Activated naive CD4-positive, alpha-beta T cell treated with anti-CD3 and anti-CD28 coated beads, Interleukin-2, amount 10 ng/mL, durations not matched to agents 7 days and 5 days (primary cell): ENCODE measurements at regions not wholly inside any gene's neighbourhood (a gene's known extent, or its start where the extent isn't known, plus 50 kb on each side); places are given as distances from the start of the nearest gene placed in this dataset.

Experiments
- CTCF ChIA-PET: fragments of 350-600 bp; sonication (Branson Sonifier 250); formaldehyde crosslinking; loops from one replicate; lab custom pipeline; 2021; ENCODE audit warnings: antibody characterized with exemption; lab: Charles Lee
- DNase-seq: peaks from one replicate; pipeline ENCODE4 v3.0.0-alpha.2; 2020
- H3K27ac Mint-ChIP-seq: one replicate; pipeline ENCODE4 v1.8.0; 2021; ENCODE audit warnings: mild to moderate bottlenecking, moderate library complexity, mixed read lengths
- H3K27me3 Mint-ChIP-seq: one replicate; pipeline ENCODE4 v1.8.0; 2021; ENCODE audit warnings: mild to moderate bottlenecking, mixed read lengths
- H3K36me3 Mint-ChIP-seq: one replicate; pipeline ENCODE4 v1.8.0; 2021; ENCODE audit warnings: mixed read lengths
- H3K4me1 Mint-ChIP-seq: one replicate; pipeline ENCODE4 v1.8.0; 2021; ENCODE audit warnings: mixed read lengths
- H3K4me3 Mint-ChIP-seq: one replicate; pipeline ENCODE4 v1.8.0; 2021; ENCODE audit warnings: mild to moderate bottlenecking, moderate library complexity, mixed read lengths
- H3K9me3 Mint-ChIP-seq: one replicate; pipeline ENCODE4 v1.8.0; 2021; ENCODE audit warnings: mixed read lengths

DNA sequence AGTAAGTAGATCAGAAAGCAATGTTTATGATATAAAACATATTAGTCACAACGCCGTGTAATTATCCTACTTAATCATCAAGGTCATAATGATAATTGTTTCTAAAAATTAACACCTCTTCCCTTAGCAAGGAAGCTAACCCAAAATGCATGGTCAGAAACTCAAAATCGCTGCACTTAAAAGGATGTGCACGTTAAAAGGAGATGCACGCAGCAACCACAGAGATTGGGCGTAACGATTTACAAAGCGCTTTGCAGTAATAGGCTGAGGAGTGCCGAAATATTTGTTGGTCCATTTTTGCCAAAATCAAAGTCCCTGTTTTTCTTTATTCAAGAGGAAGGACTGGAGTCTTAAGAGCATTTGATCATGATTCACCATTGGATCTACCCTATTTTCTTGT is 1077.2 kb downstream of the VRK1 start:
- H3K4me1 Mint-ChIP-seq: peaks cover 35% of the 10 kb centered on the region
- H3K27ac Mint-ChIP-seq: no peak overlapping the region
- H3K9me3 Mint-ChIP-seq: peaks cover 7% of the 10 kb centered on the region
- CTCF ChIA-PET: no interaction called here
- DNase-seq: peak; percentile 32
- no peaks in the 10 kb centered on the region for H3K27me3 Mint-ChIP-seq
- H3K36me3 Mint-ChIP-seq: peaks cover 4% of the 10 kb centered on the region
- no peak overlapping the region for H3K4me3 Mint-ChIP-seq

GRCh38 chr14:97878206-97878605 is 1081.0 kb downstream of the VRK1 start:
- Mint-ChIP-seq H3K4me3 (no peak overlapping the region), H3K36me3 (peaks cover 4% of the 10 kb centered on the region), H3K27me3 (no peaks in the 10 kb centered on the region), H3K9me3 (peaks cover 8% of the 10 kb centered on the region), H3K4me1 (peaks cover 43% of the 10 kb centered on the region), H3K27ac (no peak overlapping the region)
- CTCF ChIA-PET: no interaction called here
- DNase-seq: no peak

GRCh38 chr14:97878727-97879126 is 1081.5 kb downstream of the VRK1 start:
- Mint-ChIP-seq H3K27ac (peak overlapping the region; percentile 60), H3K4me3 (no peak overlapping the region), H3K36me3 (peaks cover 4% of the 10 kb centered on the region), H3K4me1 (peaks cover 38% of the 10 kb centered on the region), H3K27me3 (no peaks in the 10 kb centered on the region), H3K9me3 (peaks cover 8% of the 10 kb centered on the region)
- peak; percentile 50 for DNase-seq
- CTCF ChIA-PET: no interaction called here

DNA sequence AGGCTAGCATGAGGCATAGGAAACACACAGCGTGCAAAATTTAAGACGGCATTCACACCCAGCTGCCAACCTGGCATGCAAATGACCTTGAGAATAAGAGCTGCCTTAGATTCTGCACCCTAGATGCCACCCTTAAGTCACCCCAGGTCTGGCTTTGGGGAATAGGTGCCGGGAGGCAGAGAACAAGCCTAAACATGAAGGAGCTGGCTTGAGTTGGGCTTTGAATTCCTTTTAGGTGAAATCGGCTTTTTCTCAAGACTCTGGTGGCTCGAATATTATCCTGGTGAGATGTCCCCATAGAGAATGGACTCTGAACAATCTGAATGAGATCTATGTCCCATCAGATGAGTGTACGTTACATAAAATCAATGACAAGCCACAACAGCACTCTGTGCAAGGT is 1090.5 kb downstream of the VRK1 start:
- Mint-ChIP-seq H3K4me3 (no peak overlapping the region), H3K36me3 (no peaks in the 10 kb centered on the region), H3K27me3 (no peaks in the 10 kb centered on the region), H3K27ac (no peak overlapping the region), H3K4me1 (no peaks in the 10 kb centered on the region), H3K9me3 (peaks cover 2% of the 10 kb centered on the region)
- CTCF ChIA-PET: no interaction called here
- no peak for DNase-seq

- Mint-ChIP-seq H3K36me3 (no peaks in the 10 kb centered on the region), H3K27me3 (no peaks in the 10 kb centered on the region), H3K4me3 (no peak overlapping the region), H3K27ac (no peak overlapping the region), H3K9me3 (peaks cover 2% of the 10 kb centered on the region), H3K4me1 (no peaks in the 10 kb centered on the region)
- CTCF ChIA-PET: no interaction called here
- no peak for DNase-seq
Observed at GRCh38 chr14:97888331-97888730, 1091.1 kb downstream of the VRK1 start.

DNA sequence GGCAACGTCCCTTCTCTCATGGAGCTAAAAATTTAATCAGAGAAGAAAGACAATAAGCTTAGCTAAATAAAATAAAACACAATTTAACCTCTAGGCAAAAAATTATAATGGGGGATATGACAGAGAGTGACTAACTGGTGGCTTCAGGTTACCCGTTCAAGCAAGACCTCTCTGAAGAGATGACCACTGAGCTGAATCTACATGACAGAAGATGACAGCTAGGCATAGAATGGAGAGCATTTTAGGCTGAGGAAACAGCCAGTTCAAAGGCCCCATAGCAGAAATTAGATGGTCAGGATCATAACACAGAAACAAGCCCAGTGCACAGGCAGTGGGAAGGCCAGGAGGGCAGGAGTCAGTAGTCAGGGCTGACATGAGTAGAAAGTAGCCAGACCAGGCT is 1094.3 kb downstream of the VRK1 start:
- H3K27me3 Mint-ChIP-seq: no peaks in the 10 kb centered on the region
- no peak overlapping the region for H3K27ac Mint-ChIP-seq
- H3K4me3 Mint-ChIP-seq: no peak overlapping the region
- CTCF ChIA-PET: no interaction called here
- no peaks in the 10 kb centered on the region for H3K36me3 Mint-ChIP-seq
- peaks cover 2% of the 10 kb centered on the region for H3K9me3 Mint-ChIP-seq
- H3K4me1 Mint-ChIP-seq: no peaks in the 10 kb centered on the region
- DNase-seq: no peak

DNA sequence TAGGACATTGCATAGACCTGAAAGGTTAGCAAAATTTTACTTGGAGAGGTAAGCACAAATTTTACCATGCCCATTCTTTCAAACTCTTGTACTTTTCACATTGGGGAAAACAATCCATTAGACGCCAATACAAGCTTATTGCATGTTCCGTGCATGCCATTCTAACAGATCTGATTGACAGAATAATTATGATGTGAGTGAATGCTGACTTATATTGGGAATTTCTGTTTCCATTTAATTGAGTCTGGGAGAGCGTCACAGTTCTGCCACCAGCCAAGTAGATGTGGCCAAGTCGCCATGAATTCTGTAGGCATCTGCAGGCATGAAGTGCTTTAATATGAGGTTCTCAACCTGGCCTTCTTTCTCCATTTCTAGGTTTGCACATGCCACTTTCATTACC is 1097.4 kb downstream of the VRK1 start:
- Mint-ChIP-seq H3K4me1 (no peaks in the 10 kb centered on the region), H3K4me3 (no peak overlapping the region), H3K36me3 (no peaks in the 10 kb centered on the region), H3K9me3 (no peaks in the 10 kb centered on the region), H3K27me3 (no peaks in the 10 kb centered on the region), H3K27ac (no peak overlapping the region)
- DNase-seq: no peak
- CTCF ChIA-PET: no interaction called here

- no peaks in the 10 kb centered on the region for H3K36me3 Mint-ChIP-seq
- no peaks in the 10 kb centered on the region for H3K27me3 Mint-ChIP-seq
- CTCF ChIA-PET: no interaction called here
- H3K4me3 Mint-ChIP-seq: no peak overlapping the region
- H3K27ac Mint-ChIP-seq: no peak overlapping the region
- no peak for DNase-seq
- H3K9me3 Mint-ChIP-seq: peaks cover 4% of the 10 kb centered on the region
- H3K4me1 Mint-ChIP-seq: no peaks in the 10 kb centered on the region
Observed at GRCh38 chr14:97900196-97900854, 1103.1 kb downstream of the VRK1 start.

GRCh38 chr14:97902630-97903029 is 1105.4 kb downstream of the VRK1 start:
- Mint-ChIP-seq H3K9me3 (peaks cover 4% of the 10 kb centered on the region), H3K27me3 (no peaks in the 10 kb centered on the region), H3K27ac (no peak overlapping the region), H3K4me3 (no peak overlapping the region), H3K4me1 (no peaks in the 10 kb centered on the region), H3K36me3 (no peaks in the 10 kb centered on the region)
- CTCF ChIA-PET: no interaction called here
- no peak for DNase-seq

- Mint-ChIP-seq H3K27me3 (no peaks in the 10 kb centered on the region), H3K27ac (no peak overlapping the region), H3K4me3 (no peak overlapping the region), H3K9me3 (peaks cover 6% of the 10 kb centered on the region), H3K4me1 (no peaks in the 10 kb centered on the region), H3K36me3 (no peaks in the 10 kb centered on the region)
- no peak for DNase-seq
- CTCF ChIA-PET: no interaction called here
Observed at GRCh38 chr14:97903821-97904220, 1106.6 kb downstream of the VRK1 start.

DNA sequence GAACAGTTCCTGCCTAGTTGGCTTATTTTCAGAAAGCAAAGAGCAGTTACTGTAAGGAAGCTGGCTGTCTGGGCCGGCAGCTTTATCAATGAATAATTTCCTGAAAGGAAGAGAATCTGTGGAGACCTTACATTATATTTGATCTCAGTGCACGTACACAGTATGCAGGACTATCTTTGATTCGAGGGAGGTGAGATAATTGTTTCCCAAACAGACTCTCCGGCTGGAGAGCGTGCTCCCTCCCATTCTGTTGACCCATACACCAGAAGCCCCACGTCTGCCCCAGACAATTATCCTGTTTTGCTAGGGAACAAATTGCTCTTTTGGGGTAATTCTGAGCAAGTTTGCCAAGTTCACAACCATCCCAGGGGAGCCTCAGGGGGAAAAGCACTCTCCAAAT is 1115.0 kb downstream of the VRK1 start:
- Mint-ChIP-seq H3K36me3 (peaks cover 1% of the 10 kb centered on the region), H3K4me1 (peaks cover 5% of the 10 kb centered on the region), H3K27ac (no peak overlapping the region), H3K4me3 (no peak overlapping the region), H3K27me3 (peaks cover 11% of the 10 kb centered on the region), H3K9me3 (peaks cover 6% of the 10 kb centered on the region)
- no peak for DNase-seq
- CTCF ChIA-PET: no interaction called here

DNA sequence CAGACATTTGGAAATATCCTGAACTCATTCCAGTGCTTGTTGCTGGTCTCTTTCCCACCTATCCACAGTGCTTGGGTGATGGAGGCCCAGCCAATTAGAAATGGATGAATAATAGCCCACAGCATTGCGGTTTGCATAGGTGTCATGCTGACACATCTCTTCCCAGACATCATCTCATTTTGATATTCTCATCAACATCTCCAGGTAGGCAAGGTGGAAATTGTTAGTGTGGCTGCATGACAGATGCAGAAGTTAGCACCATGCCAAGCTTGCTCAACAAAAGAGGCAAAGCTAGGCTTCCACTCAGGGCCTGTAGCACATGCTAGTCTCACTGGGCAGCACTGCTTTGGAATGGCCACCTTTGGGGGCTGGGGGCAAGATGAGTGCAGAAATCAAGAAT is 1118.9 kb downstream of the VRK1 start:
- CTCF ChIA-PET: no interaction called here
- H3K9me3 Mint-ChIP-seq: peaks cover 9% of the 10 kb centered on the region
- peaks cover 11% of the 10 kb centered on the region for H3K4me1 Mint-ChIP-seq
- peaks cover 5% of the 10 kb centered on the region for H3K36me3 Mint-ChIP-seq
- H3K27me3 Mint-ChIP-seq: peaks cover 11% of the 10 kb centered on the region
- H3K27ac Mint-ChIP-seq: no peak overlapping the region
- H3K4me3 Mint-ChIP-seq: no peak overlapping the region
- no peak for DNase-seq

DNA sequence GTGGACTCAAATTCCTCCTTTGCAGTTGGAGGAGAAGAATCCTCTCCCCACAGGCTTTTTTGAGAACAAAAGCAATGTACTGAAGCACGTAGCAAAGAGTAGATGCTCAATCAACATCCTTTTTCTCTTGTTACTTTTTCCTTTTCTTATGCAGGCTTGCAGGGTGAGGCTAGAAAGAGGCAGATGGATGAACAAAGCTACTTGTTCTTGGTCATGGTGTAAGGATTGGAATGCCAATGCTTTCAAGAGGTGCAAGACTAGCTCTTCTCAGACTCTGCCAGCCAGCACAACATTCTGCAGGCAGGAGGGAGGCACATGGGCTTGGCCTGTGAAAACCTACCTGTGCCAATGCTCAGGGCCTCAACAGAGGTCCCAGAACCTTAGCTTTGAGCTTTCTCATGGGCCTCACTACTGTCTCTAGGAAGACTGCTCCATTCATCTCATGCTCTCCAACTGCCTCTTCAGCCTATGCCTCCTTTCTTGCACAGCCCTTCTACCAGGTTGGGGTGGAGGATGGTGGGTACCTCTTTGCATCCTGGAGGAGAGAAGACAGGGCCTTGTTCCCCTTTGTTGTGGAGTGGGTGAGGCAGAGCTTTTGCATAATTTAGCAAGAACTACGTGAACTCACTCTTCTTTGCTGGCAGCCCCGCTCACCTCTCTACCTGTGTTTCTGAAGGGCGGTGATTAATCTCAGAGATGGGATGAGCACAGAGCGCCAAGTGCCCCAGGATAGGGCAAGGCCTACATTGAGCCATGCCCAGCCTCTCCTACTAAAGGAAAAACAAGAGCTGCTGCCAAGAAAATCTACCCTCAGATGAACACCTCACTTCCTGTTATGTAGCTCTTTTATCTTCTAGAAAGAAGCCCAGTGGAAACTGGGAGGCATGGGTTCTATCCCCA is 1119.7 kb downstream of the VRK1 start:
- H3K27ac Mint-ChIP-seq: peak overlapping the region; percentile 16

GRCh38 chr14:97920201-97920600 is 1123.0 kb downstream of the VRK1 start:
- Mint-ChIP-seq H3K9me3 (peaks cover 9% of the 10 kb centered on the region), H3K4me3 (no peak overlapping the region), H3K36me3 (peaks cover 6% of the 10 kb centered on the region), H3K27me3 (no peaks in the 10 kb centered on the region), H3K27ac (no peak overlapping the region), H3K4me1 (peaks cover 11% of the 10 kb centered on the region)
- DNase-seq: no peak
- CTCF ChIA-PET: no interaction called here

More for the DNA sequence above, 1119.7 kb downstream of the VRK1 start:
- CTCF ChIA-PET: no interaction called here
- Mint-ChIP-seq H3K4me1 (peaks cover 11% of the 10 kb centered on the region), H3K9me3 (peaks cover 9% of the 10 kb centered on the region), H3K4me3 (no peak overlapping the region), H3K27me3 (peaks cover 7% of the 10 kb centered on the region), H3K36me3 (peaks cover 5% of the 10 kb centered on the region)
- no peak for DNase-seq

DNA sequence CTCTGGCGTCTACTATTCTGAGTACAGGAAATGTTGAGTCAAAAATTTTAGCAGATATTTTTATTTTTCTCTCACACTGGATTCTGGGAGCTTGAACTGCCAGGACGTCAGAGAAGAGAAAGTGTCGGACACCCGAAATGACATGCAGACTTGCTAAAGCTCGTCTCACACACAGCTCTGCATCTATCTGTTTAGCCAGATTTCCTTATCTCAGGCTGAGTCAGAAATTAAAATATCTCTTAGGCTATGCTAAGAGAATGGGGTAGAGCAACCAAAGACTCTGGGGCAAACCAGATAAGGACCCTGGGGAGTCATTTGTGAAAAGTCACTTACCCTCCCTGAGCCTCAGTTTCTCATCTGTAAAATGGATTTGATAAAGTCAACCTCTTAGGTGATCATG is 1124.1 kb downstream of the VRK1 start:
- H3K4me1 Mint-ChIP-seq: peaks cover 11% of the 10 kb centered on the region
- H3K9me3 Mint-ChIP-seq: peaks cover 5% of the 10 kb centered on the region
- no peak for DNase-seq
- no peak overlapping the region for H3K27ac Mint-ChIP-seq
- H3K4me3 Mint-ChIP-seq: no peak overlapping the region
- peaks cover 11% of the 10 kb centered on the region for H3K36me3 Mint-ChIP-seq
- H3K27me3 Mint-ChIP-seq: no peaks in the 10 kb centered on the region
- CTCF ChIA-PET: no interaction called here
